ENCODE measurements at regions not wholly inside any gene's neighbourhood (a gene's known extent, or its start where the extent isn't known, plus 50 kb on each side); places are given as distances from the start of the nearest gene placed in this dataset.

DNA sequence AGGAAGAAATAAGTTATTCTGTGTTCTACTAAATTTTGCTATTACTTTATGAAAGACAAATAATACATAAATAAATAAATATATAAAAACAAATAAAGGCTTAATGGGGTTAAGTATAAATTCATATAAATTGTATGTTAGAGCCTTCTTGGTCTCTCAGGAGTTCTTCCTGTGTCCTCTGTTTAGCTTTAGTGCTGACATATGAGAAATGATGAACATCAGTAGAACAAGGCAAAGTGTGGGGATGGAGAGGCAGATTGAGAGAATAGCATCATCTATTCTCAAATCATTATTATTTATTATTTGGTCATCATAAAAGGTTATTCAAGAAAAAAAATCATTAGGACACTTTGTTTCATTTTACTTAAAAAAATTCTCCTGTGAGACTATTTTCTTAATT, 468.1 kb upstream of the CHST9 start:
- Histone ChIP-seq H3K27ac (ENCODE audit: low read depth in 1 of 2, low read length in 1 of 2) (no peak overlapping the region), H3K9me3 (ENCODE audit: control insufficient read depth in 2 of 2, insufficient read depth in 1 of 2, low read length in 1 of 2) (no peaks in the 10 kb centered on the region), H3K27me3 (ENCODE audit: control insufficient read depth in 2 of 2, insufficient read depth in 1 of 2, low read length in 1 of 2) (no peaks in the 10 kb centered on the region), H3K4me1 (ENCODE audit: control insufficient read depth in 2 of 2, insufficient read depth in 2 of 2, low read length in 2 of 2) (no peaks in the 10 kb centered on the region), H3K36me3 (ENCODE audit: control insufficient read depth in 2 of 2, insufficient read depth in 2 of 2, low read length in 1 of 2) (no peaks in the 10 kb centered on the region), H3K4me3 (ENCODE audit: low read length in 2 of 2) (no peak overlapping the region)
- DNase-seq (ENCODE audit: low read depth in 6 of 9, low spot score in 9 of 9) = no peak

DNA sequence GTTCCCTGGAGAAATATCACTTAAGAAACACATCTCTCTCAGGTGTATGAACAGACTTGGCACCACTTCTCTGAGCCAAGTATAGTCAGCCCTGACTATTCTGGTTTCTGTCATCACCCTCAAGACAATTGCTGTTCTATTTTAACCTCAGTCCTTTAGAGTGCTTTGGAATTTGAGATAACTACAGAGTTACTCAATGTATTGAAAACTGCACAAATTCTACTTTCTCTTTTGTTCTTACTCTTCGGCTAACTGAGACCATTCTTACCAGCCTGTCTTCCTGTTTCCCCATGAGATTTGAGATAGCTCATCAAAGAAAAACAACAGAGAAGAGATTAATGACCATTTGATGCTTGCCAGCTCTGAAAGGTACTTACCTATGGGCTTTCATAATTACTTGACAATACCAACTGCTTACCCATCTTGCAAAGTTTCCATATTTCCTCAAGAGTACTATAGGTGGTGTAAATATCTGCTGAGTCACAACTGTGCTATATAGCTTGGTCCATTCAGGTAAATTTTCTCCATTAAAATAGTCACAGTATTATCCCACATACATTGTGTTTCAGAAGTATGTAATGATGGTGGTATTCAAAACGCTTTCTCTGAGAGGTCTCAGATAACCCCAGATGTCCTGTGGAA, 467.5 kb upstream of the CHST9 start:
- WGBS = 63% methylated on average over 2 of the region's 2 CpGs
- Histone ChIP-seq H3K36me3 (ENCODE audit: control insufficient read depth in 2 of 2, insufficient read depth in 2 of 2, low read length in 1 of 2) (no peaks in the 10 kb centered on the region), H3K9me3 (ENCODE audit: control insufficient read depth in 2 of 2, insufficient read depth in 1 of 2, low read length in 1 of 2) (no peaks in the 10 kb centered on the region), H3K27ac (ENCODE audit: low read depth in 1 of 2, low read length in 1 of 2) (no peak overlapping the region), H3K27me3 (ENCODE audit: control insufficient read depth in 2 of 2, insufficient read depth in 1 of 2, low read length in 1 of 2) (no peaks in the 10 kb centered on the region), H3K4me3 (ENCODE audit: low read length in 2 of 2) (no peak overlapping the region), H3K4me1 (ENCODE audit: control insufficient read depth in 2 of 2, insufficient read depth in 2 of 2, low read length in 2 of 2) (no peaks in the 10 kb centered on the region)
- DNase-seq (ENCODE audit: low read depth in 6 of 9, low spot score in 9 of 9) = no peak

DNA sequence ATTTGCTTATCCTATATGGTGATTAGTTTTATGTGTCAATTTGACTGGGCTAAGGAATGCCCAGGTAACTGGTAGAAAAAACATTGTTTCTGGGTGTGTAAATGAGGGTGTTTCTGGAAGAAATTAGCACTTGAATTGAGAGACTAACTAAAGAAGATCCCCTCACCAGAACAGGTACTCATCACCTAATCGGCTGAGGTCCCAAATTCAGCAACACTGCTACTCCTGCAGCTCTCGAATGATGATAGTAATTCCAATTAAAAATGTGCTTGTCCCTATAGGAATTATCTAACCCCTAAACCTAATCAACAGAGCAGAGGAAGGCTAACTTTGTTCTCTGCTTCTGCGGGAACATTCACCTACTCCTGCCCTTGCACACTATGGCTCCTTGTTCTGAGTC, 464.5 kb upstream of the CHST9 start:
- DNase-seq (ENCODE audit: low read depth in 6 of 9, low spot score in 9 of 9) = no peak
- Histone ChIP-seq H3K4me3 (ENCODE audit: low read length in 2 of 2) (no peak overlapping the region), H3K27ac (ENCODE audit: low read depth in 1 of 2, low read length in 1 of 2) (no peak overlapping the region), H3K9me3 (ENCODE audit: control insufficient read depth in 2 of 2, insufficient read depth in 1 of 2, low read length in 1 of 2) (no peaks in the 10 kb centered on the region), H3K4me1 (ENCODE audit: control insufficient read depth in 2 of 2, insufficient read depth in 2 of 2, low read length in 2 of 2) (no peaks in the 10 kb centered on the region), H3K36me3 (ENCODE audit: control insufficient read depth in 2 of 2, insufficient read depth in 2 of 2, low read length in 1 of 2) (no peaks in the 10 kb centered on the region), H3K27me3 (ENCODE audit: control insufficient read depth in 2 of 2, insufficient read depth in 1 of 2, low read length in 1 of 2) (no peaks in the 10 kb centered on the region)
- WGBS = 94% methylated on average over 3 of the region's 3 CpGs

DNA sequence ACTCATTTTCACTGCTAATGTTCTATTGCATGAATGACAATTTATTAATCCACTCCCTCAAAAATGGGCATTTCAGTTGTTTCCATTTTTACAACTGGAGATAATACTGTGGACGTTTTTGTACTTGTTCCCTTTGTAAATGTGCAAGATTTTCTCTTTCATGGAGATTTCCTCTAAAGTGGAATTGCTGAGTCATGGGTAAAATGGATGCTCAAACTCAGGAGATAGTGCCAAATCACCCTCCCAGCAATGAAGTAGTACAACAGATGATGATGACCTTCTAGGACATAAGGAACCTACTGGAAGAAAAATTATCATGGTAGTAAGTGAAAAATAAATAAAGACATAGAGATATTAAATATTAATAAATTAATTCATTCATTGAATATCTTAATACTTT, 460.8 kb upstream of the CHST9 start:
- DNase-seq (ENCODE audit: low read depth in 6 of 9, low spot score in 9 of 9) = no peak
- no peaks in the 10 kb centered on the region for H3K9me3 ChIP-seq (ENCODE audit: control insufficient read depth in 2 of 2, insufficient read depth in 1 of 2, low read length in 1 of 2)
- no peaks in the 10 kb centered on the region for H3K27me3 ChIP-seq (ENCODE audit: control insufficient read depth in 2 of 2, insufficient read depth in 1 of 2, low read length in 1 of 2)
- no peaks in the 10 kb centered on the region for H3K4me1 ChIP-seq (ENCODE audit: control insufficient read depth in 2 of 2, insufficient read depth in 2 of 2, low read length in 2 of 2)
- no peak overlapping the region for H3K27ac ChIP-seq (ENCODE audit: low read depth in 1 of 2, low read length in 1 of 2)
- no peak overlapping the region for H3K4me3 ChIP-seq (ENCODE audit: low read length in 2 of 2)
- 40% methylated on average over 1 of the region's 1 CpG for WGBS
- H3K36me3 ChIP-seq (ENCODE audit: control insufficient read depth in 2 of 2, insufficient read depth in 2 of 2, low read length in 1 of 2) = no peaks in the 10 kb centered on the region

DNA sequence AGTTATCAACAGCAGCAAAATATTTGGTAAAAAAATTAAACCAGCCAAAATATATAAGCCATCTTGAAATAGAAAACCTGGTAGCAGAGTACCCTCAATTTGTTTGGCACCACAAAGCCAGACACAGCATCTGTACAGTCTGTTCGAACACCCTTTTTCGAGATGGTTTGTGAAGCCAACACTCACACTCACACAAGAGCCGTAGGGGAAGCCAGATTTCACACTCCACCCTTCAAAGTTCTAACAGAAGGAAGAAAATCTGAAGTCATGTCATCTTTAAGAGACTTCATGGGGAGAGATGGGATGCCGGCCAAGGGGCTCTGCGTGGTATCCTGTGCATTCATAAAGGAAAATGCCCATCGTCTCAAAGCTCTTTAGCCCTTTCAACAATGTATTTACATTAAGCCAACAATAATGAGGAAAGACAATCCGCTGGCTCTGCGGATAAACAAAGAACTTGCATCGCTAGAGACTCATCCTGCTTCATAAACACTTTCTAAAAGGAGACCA, 451.5 kb upstream of the CHST9 start:
- WGBS = 93% methylated on average over 9 of the region's 9 CpGs
- Histone ChIP-seq H3K4me3 (ENCODE audit: low read length in 2 of 2) (no peak overlapping the region), H3K27ac (ENCODE audit: low read depth in 1 of 2, low read length in 1 of 2) (no peak overlapping the region), H3K4me1 (ENCODE audit: control insufficient read depth in 2 of 2, insufficient read depth in 2 of 2, low read length in 2 of 2) (no peaks in the 10 kb centered on the region), H3K36me3 (ENCODE audit: control insufficient read depth in 2 of 2, insufficient read depth in 2 of 2, low read length in 1 of 2) (no peaks in the 10 kb centered on the region), H3K27me3 (ENCODE audit: control insufficient read depth in 2 of 2, insufficient read depth in 1 of 2, low read length in 1 of 2) (no peaks in the 10 kb centered on the region), H3K9me3 (ENCODE audit: control insufficient read depth in 2 of 2, insufficient read depth in 1 of 2, low read length in 1 of 2) (no peaks in the 10 kb centered on the region)
- DNase-seq (ENCODE audit: low read depth in 6 of 9, low spot score in 9 of 9) = no peak

DNA sequence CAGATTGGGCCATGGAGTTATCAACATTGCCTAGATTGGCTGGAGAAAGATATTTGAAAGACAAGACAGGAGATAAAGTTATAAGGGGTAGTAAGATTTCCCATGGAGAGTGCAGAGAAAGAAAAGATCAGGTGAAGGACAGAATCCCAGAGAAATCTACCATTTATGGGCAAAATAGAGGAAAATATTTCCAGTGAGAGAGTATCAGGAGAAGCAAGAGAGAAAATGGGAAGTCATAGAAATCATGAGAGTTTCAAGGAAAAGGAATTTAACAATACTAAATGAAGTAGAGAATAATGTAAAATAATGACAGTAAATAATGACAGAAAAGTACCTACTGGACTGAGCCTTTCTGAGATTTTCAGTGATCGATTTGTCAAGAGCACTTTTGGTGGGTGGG, 447.6 kb upstream of the CHST9 start:
- Histone ChIP-seq H3K27me3 (ENCODE audit: control insufficient read depth in 2 of 2, insufficient read depth in 1 of 2, low read length in 1 of 2) (no peaks in the 10 kb centered on the region), H3K4me3 (ENCODE audit: low read length in 2 of 2) (no peak overlapping the region), H3K9me3 (ENCODE audit: control insufficient read depth in 2 of 2, insufficient read depth in 1 of 2, low read length in 1 of 2) (no peaks in the 10 kb centered on the region), H3K36me3 (ENCODE audit: control insufficient read depth in 2 of 2, insufficient read depth in 2 of 2, low read length in 1 of 2) (no peaks in the 10 kb centered on the region), H3K27ac (ENCODE audit: low read depth in 1 of 2, low read length in 1 of 2) (no peak overlapping the region), H3K4me1 (ENCODE audit: control insufficient read depth in 2 of 2, insufficient read depth in 2 of 2, low read length in 2 of 2) (no peaks in the 10 kb centered on the region)
- no peak for DNase-seq (ENCODE audit: low read depth in 6 of 9, low spot score in 9 of 9)
- WGBS = 92% methylated on average over 1 of the region's 1 CpG

DNA sequence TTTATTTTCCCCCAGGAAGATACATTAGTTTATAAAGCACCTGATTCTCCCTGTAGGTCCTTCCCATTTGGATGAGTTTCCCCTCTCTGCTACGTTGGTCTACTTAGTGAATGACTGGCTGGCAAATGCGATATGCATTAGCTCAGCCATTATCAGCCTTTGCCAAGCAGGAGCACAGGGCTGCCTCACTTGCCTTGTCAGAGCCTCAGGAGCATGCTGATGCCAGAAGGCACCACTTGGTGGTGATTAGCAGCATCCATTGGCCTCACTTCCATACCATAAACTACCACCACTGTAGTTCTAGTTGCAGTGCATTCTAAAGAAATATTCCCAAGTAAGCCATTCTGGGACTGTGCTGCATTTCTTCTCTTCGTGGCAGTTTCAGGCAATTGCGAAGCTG, 442.8 kb upstream of the CHST9 start:
- H3K4me1 ChIP-seq (ENCODE audit: control insufficient read depth in 2 of 2, insufficient read depth in 2 of 2, low read length in 2 of 2) = no peaks in the 10 kb centered on the region
- no peaks in the 10 kb centered on the region for H3K27me3 ChIP-seq (ENCODE audit: control insufficient read depth in 2 of 2, insufficient read depth in 1 of 2, low read length in 1 of 2)
- DNase-seq (ENCODE audit: low read depth in 6 of 9, low spot score in 9 of 9) = no peak
- no peak overlapping the region for H3K4me3 ChIP-seq (ENCODE audit: low read length in 2 of 2)
- H3K9me3 ChIP-seq (ENCODE audit: control insufficient read depth in 2 of 2, insufficient read depth in 1 of 2, low read length in 1 of 2) = no peaks in the 10 kb centered on the region
- H3K36me3 ChIP-seq (ENCODE audit: control insufficient read depth in 2 of 2, insufficient read depth in 2 of 2, low read length in 1 of 2) = no peaks in the 10 kb centered on the region
- no peak overlapping the region for H3K27ac ChIP-seq (ENCODE audit: low read depth in 1 of 2, low read length in 1 of 2)
- WGBS = 78% methylated on average over 4 of the region's 4 CpGs

DNA sequence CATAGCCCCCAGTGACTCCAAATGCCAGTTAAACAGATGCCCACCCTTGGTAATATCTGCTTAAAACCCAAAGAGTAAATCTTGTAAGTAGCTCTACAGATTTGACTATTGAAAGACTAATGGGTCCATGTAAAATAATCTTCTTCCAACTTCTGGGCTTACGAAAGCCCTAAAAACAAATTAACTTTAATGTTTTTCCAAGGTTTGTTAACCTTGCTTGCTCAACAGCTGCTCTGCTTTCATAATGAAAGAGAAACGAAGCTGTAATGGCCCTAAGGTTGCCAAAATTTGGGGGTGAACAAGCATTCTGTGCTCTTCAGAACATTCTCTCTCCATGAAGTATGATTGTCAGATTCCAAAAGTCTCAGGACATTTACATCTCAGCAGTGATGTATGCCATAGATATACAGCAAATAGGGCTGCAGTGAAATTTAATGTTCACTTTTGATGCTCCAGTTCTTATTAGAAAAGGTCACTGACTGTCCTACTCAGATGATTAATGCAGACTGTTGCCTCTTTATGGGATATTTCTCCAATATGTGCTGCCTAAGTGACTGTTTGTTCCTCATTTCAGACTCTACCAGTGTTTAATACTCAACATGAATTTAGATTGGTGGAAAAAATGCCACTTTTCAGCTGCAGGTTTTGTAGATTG, 436.3 kb upstream of the CHST9 start:
- no peaks in the 10 kb centered on the region for H3K9me3 ChIP-seq (ENCODE audit: control insufficient read depth in 2 of 2, insufficient read depth in 1 of 2, low read length in 1 of 2)
- H3K36me3 ChIP-seq (ENCODE audit: control insufficient read depth in 2 of 2, insufficient read depth in 2 of 2, low read length in 1 of 2) = no peaks in the 10 kb centered on the region
- no peaks in the 10 kb centered on the region for H3K4me1 ChIP-seq (ENCODE audit: control insufficient read depth in 2 of 2, insufficient read depth in 2 of 2, low read length in 2 of 2)
- WGBS = 72% methylated on average over 2 of the region's 2 CpGs
- DNase-seq (ENCODE audit: low read depth in 6 of 9, low spot score in 9 of 9) = no peak
- no peak overlapping the region for H3K27ac ChIP-seq (ENCODE audit: low read depth in 1 of 2, low read length in 1 of 2)
- no peaks in the 10 kb centered on the region for H3K27me3 ChIP-seq (ENCODE audit: control insufficient read depth in 2 of 2, insufficient read depth in 1 of 2, low read length in 1 of 2)
- no peak overlapping the region for H3K4me3 ChIP-seq (ENCODE audit: low read length in 2 of 2)

DNA sequence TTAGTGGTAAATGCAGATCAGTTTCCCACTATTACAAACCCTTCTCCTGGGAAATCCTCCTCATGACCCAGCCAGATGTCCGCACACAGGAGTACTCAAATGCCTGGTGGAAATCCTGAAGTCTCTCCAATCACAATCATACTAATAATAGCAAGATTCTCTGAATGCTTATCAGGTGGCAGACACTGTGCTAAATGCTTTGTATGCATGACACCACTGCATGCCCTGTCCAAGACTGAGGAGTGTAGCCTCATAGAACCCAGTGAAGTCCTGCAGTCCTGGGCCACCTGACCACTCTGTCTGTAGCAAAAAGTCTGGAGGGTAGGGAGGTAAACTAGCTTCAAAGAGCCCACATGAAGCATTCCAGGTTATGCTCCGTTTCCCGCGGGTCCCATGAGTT, 434.8 kb upstream of the CHST9 start:
- no peak overlapping the region for H3K27ac ChIP-seq (ENCODE audit: low read depth in 1 of 2, low read length in 1 of 2)
- no peaks in the 10 kb centered on the region for H3K36me3 ChIP-seq (ENCODE audit: control insufficient read depth in 2 of 2, insufficient read depth in 2 of 2, low read length in 1 of 2)
- WGBS = 93% methylated on average over 4 of the region's 4 CpGs
- H3K27me3 ChIP-seq (ENCODE audit: control insufficient read depth in 2 of 2, insufficient read depth in 1 of 2, low read length in 1 of 2) = no peaks in the 10 kb centered on the region
- H3K9me3 ChIP-seq (ENCODE audit: control insufficient read depth in 2 of 2, insufficient read depth in 1 of 2, low read length in 1 of 2) = no peaks in the 10 kb centered on the region
- no peak for DNase-seq (ENCODE audit: low read depth in 6 of 9, low spot score in 9 of 9)
- H3K4me1 ChIP-seq (ENCODE audit: control insufficient read depth in 2 of 2, insufficient read depth in 2 of 2, low read length in 2 of 2) = no peaks in the 10 kb centered on the region
- no peak overlapping the region for H3K4me3 ChIP-seq (ENCODE audit: low read length in 2 of 2)
